BE2C (cell line): ENCODE measurements at regions not wholly inside any gene's neighbourhood (a gene's known extent, or its start where the extent isn't known, plus 50 kb on each side); places are given as distances from the start of the nearest gene placed in this dataset.

Source experiments
- DNase-seq: peaks from one replicate; pipeline ENCODE4 v3.0.0-alpha.2; 2020
- H3K27me3 ChIP-seq: fragments of 250-450 bp; sonication (Bioruptor Pico); 2 replicates; pipeline ENCODE4 v1.5.1; 2020; ENCODE audit warnings: mild to moderate bottlenecking
- H3K36me3 ChIP-seq: fragments of 250-450 bp; sonication (Bioruptor Pico); 2 replicates; pipeline ENCODE4 v1.5.1; 2020; ENCODE audit warnings: mild to moderate bottlenecking
- H3K4me1 ChIP-seq: fragments of 250-450 bp; sonication (Bioruptor Pico); 2 replicates; pipeline ENCODE4 v1.5.1; 2020
- H3K4me3 ChIP-seq: 2 replicates; pipeline ENCODE4 v1.5.1; 2011; ENCODE audit warnings: low read depth, low read length
- H3K9me3 ChIP-seq: fragments of 250-450 bp; sonication (Bioruptor Pico); 2 replicates; pipeline ENCODE4 v1.5.1; 2020
- TF ChIP-seq, protein P1 (sequence below): IDR thresholded peaks from 2 replicates; pipeline ENCODE4 v1.5.1; 2012; ENCODE audit warnings: mild to moderate bottlenecking, low read depth, low read length

DNA sequence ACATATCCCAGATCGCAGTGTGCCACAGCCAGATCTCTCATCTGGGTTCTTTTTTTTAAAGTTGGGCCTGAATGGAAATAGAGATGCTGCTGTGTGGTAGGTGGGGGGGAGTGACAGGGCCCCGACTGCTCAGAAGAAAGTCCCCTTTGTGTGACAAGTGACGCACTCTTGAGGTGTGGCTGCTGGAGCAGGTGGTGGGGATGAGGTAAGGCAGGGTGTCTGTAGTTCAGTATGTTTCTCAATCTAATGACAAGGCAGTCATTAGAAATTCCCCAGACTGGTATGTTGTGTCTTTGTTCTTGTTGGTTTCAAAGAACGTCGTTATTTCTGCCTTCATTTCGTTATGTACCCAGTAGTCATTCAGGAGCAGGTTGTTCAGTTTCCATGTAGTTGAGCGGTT, 128.8 kb upstream of the TACR1 start:
- Histone ChIP-seq H3K27me3 (no peaks in the 10 kb centered on the region), H3K4me3 (no peak overlapping the region), H3K4me1 (no peaks in the 10 kb centered on the region), H3K9me3 (no peaks in the 10 kb centered on the region), H3K36me3 (no peaks in the 10 kb centered on the region)
- TF ChIP-seq, protein P1, sequence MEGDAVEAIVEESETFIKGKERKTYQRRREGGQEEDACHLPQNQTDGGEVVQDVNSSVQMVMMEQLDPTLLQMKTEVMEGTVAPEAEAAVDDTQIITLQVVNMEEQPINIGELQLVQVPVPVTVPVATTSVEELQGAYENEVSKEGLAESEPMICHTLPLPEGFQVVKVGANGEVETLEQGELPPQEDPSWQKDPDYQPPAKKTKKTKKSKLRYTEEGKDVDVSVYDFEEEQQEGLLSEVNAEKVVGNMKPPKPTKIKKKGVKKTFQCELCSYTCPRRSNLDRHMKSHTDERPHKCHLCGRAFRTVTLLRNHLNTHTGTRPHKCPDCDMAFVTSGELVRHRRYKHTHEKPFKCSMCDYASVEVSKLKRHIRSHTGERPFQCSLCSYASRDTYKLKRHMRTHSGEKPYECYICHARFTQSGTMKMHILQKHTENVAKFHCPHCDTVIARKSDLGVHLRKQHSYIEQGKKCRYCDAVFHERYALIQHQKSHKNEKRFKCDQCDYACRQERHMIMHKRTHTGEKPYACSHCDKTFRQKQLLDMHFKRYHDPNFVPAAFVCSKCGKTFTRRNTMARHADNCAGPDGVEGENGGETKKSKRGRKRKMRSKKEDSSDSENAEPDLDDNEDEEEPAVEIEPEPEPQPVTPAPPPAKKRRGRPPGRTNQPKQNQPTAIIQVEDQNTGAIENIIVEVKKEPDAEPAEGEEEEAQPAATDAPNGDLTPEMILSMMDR, result no peak
- no peak for DNase-seq

GRCh38 chr2:75327334-75327733, 128.0 kb upstream of the TACR1 start:
- DNase-seq, result no peak
- TF ChIP-seq, protein P1, result no peak
- Histone ChIP-seq H3K4me3 (no peak overlapping the region), H3K9me3 (no peaks in the 10 kb centered on the region), H3K4me1 (no peaks in the 10 kb centered on the region), H3K27me3 (no peaks in the 10 kb centered on the region), H3K36me3 (no peaks in the 10 kb centered on the region)

DNA sequence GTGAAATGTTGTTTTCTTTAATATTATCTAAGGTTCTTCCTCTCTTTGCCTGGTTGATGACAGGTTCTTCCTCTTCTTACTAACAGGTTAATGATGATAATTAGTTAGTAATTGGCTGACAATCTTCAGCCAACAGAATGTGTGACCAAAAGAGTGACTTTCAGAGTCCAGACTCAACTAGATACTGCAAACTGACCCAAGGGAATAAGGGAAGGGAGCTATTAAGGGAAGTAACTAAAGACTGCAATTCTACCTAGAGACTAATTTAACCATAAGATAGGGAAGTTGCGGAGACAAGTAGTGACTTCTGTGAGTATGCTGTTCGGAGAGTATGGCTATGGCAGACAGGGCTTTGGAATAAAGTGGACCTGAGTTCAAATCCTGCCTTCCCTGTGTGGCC, 127.3 kb upstream of the TACR1 start:
- H3K4me1 ChIP-seq, result no peaks in the 10 kb centered on the region
- no peaks in the 10 kb centered on the region for H3K27me3 ChIP-seq
- H3K36me3 ChIP-seq, result no peaks in the 10 kb centered on the region
- TF ChIP-seq, protein P1, result no peak
- no peak for DNase-seq
- no peak overlapping the region for H3K4me3 ChIP-seq
- no peaks in the 10 kb centered on the region for H3K9me3 ChIP-seq

- Histone ChIP-seq H3K27me3 (no peaks in the 10 kb centered on the region), H3K9me3 (no peaks in the 10 kb centered on the region), H3K4me1 (no peaks in the 10 kb centered on the region), H3K4me3 (no peak overlapping the region), H3K36me3 (no peaks in the 10 kb centered on the region)
- TF ChIP-seq, protein P1, result no peak
- no peak for DNase-seq
Measured at GRCh38 chr2:75325594-75325993, 126.3 kb upstream of the TACR1 start.

- no peak overlapping the region for H3K4me3 ChIP-seq
Measured at GRCh38 chr2:75324861-75325284, 125.6 kb upstream of the TACR1 start.

GRCh38 chr2:75324141-75324540, 124.8 kb upstream of the TACR1 start:
- no peaks in the 10 kb centered on the region for H3K4me1 ChIP-seq
- no peak overlapping the region for H3K4me3 ChIP-seq
- H3K9me3 ChIP-seq, result no peaks in the 10 kb centered on the region
- no peak for DNase-seq
- TF ChIP-seq, protein P1, result no peak
- no peaks in the 10 kb centered on the region for H3K27me3 ChIP-seq
- H3K36me3 ChIP-seq, result no peaks in the 10 kb centered on the region

More at GRCh38 chr2:75324861-75325284, 125.6 kb upstream of the TACR1 start:
- TF ChIP-seq, protein P1, result no peak
- no peaks in the 10 kb centered on the region for H3K36me3 ChIP-seq
- no peaks in the 10 kb centered on the region for H3K9me3 ChIP-seq
- no peak for DNase-seq
- H3K27me3 ChIP-seq, result no peaks in the 10 kb centered on the region
- no peaks in the 10 kb centered on the region for H3K4me1 ChIP-seq
